T-helper 2 cell treated with Interferon-gamma antibody and Interleukin-4, amounts not matched to agents 100 ng/mL and 5 ng/mL, for 36 hours (primary cell): ENCODE measurements at regions not wholly inside any gene's neighbourhood (a gene's known extent, or its start where the extent isn't known, plus 50 kb on each side); places are given as distances from the start of the nearest gene placed in this dataset.

Source experiments
- intact Hi-C: fragments of 100-400 bp; cut with micrococcal nuclease; formaldehyde crosslinking; loops from one replicate; pipeline ENCODE4 v1.15.1; 2023

GRCh38 chr1:186559601-186560116 is 98.7 kb upstream of the PDC start:
- intact Hi-C loops = no loop called here

DNA sequence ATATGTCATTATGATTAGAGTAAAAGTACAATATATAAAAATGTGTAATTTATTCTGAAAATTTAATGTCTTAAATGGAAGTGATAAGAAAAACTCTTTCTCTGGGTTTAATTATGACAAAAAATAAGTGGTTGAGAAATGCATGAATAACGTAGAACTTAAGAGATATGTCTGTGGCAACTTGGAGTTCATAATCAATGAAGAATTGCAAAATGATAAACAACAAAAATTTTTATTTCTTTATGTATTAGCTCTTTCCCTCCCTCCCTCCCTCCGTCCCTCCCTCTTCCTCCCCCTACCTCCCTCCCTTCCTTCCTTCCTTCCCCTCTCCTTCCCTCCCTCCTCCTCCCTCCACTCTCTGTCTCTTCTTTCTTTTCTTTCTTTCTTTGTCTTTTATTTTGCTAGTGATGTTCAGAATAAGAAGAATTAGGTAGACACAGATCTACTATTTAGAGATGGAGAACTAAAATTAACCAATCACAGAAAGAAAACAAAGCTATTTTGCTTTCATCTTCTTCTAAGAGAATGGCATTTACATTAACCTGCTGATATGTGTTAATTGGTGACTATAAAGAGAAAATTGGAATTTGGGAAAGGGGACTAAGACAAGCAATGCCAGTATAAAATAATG is 96.3 kb upstream of the PDC start:
- intact Hi-C loops = no loop called here

DNA sequence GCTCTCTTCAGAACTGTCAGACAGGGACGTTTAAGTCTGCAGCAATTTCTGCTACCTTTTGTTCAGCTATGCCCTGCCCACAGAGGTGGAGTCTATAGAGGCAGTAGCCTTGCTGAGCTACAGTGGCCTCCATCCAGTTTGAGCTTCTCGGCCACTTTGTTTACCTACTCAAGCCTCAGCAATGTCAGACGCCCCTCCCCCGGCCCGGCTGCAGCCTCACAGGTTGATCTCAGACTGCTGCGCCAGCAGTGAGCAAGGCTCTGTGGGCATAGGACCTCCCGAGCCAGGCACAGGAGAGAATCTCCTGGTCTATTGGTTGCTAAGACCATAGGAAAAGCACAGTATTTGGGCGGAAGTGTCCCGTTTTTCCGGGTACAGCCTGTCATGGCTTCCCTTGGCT is 89.9 kb upstream of the PDC start:
- intact Hi-C loops = no loop called here

DNA sequence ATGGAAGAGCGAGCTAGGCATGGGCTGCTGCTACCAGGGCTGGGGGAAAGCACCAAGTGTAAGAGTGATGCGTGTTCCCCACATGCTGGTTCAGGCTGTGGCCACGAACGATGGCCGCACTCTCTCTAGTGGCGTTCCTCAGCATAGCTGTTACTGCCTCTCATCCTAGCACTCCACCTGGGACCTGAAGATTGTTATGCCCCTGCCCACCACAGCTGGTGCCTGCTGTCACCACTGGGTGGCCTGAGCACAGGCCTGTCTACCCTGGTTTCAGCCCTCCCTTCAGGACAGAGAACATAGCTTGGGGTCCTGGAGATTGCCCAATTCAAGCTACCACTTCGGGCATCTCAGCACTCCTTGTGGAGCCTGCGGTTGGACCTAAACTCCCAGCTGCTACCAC is 80.1 kb upstream of the PDC start:
- intact Hi-C loops = no loop called here

DNA sequence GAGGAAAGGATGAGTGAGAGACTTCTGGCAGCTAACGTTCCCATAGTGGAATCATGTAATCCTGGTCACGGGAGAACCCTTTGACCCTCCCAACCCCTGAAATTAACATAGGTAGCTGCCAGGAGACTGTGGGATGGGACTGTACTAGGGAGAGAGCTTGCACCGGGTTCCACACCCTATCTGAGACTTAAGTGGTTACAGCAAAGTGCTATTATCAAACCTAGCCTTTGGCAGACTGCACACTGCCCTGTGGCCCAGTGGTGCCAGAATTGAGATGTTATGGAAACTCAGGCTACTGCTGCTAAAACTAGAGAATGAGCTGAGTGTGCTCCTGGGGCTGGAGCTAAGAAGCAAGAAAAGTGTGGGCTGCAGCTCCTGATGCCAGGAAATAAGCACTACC is 79.6 kb upstream of the PDC start:
- intact Hi-C loops = no loop called here

GRCh38 chr1:186536273-186536890 is 75.5 kb upstream of the PDC start:
- intact Hi-C loops = no loop called here

DNA sequence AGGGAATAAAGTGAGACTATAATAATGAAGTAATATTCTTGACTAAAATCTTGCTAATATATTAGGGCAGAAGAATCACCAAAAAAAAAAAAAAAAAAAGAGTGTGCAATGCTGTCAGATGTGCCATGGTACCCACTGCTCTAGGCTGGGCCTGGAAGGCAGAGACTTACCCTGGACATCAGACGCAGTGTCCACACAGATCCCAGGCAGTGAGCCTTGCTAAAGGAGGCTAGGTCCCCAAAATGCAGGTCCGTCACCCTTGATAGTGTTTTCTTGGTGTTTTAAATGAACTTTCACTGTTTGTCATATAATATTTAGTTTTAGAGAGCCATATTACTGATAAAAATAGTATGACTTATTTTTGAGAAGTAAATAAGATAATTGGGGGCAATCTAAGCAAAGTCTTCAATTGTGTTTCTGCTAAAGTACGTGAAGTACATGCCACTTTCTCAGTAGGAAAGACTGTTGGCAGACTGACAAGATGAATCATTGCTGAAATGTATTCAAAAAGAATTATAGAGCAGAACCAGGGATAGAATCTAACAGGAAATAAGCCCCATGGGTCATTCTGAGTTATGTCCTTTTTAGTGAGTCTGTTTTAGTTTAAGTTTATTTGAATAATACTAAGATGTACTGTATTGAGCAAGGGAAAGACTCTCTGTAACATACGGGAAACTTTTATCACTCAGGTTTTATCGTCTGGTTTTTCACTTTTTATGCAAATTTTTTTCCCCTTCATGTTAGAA is 74.6 kb upstream of the PDC start:
- intact Hi-C loops = no loop called here

DNA sequence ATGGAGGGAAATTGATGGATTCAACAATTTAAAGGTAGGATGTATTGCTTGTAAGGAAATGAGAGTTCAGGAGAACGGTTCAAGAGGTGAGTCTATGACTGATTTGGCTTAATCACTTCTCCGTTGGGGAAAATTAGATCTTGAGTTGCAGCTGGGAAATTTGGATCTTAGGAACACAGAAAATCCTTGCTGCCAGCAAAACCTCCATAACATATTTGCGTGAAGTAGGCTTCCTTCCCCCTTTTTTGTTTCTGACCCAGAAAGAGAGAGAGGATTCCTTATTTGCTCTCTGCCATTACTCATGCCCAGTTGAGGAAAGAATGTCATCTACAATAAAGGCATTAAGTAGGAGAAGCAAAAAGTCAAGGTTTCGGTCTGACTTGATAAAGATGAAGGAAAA is 73.5 kb upstream of the PDC start:
- intact Hi-C loops = no loop called here

GRCh38 chr1:186532466-186532865 is 71.6 kb upstream of the PDC start:
- intact Hi-C loops = no loop called here

- intact Hi-C loops = no loop called here
These were observed 70.7 kb upstream of the PDC start for GRCh38 chr1:186531561-186532165.

DNA sequence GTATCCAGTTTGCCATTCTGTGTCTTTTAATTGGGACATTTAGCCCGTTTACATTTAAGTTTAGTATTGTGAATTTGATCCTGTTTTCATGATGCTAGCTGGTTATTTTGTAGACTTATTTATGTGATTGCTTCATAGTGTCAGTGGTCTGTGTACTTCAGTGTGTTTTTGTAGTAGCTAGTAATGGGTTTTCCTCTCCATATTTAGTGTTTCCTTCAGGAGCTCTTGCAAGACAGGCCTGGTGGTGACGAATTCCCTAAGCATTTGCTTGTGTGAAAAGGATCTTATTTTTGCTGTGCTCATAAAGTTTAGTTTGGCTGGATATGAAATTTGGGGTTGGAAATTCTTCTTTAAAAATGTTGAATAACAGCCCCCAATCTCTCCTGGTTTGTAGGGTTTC is 69.2 kb upstream of the PDC start:
- intact Hi-C loops = no loop called here

- intact Hi-C loops = no loop called here
These were observed 59.1 kb upstream of the PDC start for GRCh38 chr1:186519982-186520381.

- intact Hi-C loops = no loop called here
These were observed 58.0 kb upstream of the PDC start for GRCh38 chr1:186518822-186519381.

DNA sequence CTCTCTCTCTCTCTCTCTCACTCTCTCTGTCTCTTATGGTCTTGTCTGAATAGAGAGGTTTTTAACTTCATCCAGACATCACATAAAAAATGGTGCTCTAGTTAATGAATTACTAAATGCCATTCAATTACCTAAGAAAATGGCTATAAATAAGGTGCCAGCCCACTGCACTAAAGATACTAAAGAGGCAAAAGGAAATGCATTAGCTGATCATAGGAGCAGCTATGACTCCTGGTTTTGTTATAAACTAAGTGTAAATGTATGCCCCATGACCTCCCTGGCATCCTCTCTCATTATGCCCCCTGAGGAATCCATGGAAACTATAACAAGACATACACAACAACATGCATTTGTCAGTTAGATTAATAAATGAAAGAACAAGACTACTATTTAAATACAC is 57.5 kb upstream of the PDC start:
- intact Hi-C loops = no loop called here

- intact Hi-C loops = no loop called here
These were observed 53.5 kb upstream of the PDC start for GRCh38 chr1:186514367-186514766.

DNA sequence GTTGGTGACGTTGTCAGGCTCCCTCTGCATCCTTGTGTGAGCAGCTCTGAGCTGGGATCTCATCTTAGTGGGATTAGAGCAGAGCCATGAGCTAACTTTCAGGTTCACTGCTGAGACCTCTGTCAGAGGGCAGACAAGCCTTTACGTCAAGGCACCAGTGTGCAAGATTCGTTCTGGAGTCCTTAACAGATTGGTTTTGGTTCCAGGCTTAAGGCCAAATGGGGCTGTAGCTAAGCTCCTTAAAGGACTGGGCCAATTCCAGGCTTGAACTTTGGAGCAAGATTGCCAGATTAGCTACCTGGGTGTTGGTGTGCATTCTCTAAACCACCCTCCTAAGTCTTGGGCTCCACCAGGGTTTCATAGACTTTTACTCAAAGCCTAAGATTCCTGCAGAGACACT is 52.6 kb upstream of the PDC start:
- intact Hi-C loops = no loop called here

DNA sequence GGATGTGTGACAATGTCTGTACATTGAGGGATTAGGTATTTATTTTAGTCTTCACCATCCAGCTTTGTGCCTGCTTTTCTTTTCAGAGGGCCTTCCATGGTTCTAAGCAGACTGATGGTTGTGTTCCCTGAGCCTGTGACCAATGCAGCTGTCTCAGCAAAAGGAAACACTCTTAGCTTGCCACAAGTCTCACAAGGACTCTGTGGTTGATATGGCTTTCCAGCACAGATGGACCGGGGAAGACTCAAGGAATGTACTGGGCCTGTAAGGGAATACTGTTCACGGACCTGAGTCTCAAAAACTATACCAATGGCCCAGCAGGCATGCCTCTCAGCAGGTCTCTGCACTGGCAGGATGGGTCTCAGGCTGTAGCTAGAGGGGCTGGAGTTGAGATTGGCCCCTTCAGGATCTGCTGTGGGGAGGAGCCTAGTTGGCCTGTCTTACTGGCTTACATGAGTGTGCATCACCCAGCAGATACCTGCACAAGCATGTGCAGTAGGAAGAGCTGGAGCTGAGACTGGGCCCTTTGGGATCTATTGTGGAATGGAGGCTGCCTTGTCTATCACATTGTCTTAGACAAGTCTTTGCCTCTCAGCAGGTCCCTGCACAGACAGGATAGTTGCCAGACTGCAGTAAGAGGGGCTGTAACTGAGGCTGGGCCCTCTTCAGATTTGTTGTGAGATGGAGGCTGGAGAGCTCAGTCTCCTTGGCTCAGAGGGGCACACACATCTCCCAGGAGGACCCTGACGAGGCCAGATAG is 52.0 kb upstream of the PDC start:
- intact Hi-C loops = no loop called here

DNA sequence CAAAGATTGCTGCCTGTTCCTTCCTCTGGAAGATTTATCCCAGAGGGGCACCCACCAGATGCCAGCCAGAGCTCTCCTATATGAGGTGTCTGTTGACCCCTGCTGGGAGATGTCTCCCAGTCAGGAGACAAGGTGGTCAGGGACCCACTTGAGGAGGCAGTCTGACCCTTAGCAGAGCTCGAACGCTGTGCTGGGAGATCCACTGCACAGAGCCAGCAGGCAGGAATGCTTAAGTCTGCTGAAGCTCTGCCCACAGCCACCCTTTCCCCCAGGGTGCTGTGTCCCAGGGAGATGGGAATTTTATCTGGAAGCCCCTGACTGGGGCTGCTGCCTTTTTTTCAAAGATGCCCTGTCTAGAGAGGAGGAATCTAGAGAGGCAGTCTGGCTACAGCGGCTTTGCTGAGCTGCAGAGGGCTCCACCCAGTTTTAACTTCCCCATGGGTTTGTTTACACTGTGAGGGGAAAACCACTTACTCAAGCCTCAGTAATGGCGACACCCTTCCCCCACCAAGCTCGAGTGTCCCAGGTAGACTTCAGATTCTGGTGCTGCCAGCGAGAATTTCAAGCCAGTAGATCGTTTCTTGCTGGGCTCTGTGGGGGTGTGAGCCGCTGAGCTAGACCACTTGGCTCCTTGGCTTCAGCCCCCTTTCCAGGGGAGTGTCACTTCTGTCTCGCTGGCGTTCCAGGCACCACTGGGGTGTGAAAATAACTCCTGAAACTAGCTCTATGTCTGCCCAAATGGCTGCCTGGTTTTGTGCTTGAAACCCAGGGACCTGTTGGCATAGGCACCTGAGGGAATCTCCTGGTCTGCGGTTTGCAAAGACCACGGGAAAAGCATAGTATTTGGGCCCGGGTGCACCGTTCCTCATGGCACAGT is 51.1 kb upstream of the PDC start:
- intact Hi-C loops = no loop called here
